Germinal center (tissue), 1 donor: ENCODE measurements at regions not wholly inside any gene's neighbourhood (a gene's known extent, or its start where the extent isn't known, plus 50 kb on each side); places are given as distances from the start of the nearest gene placed in this dataset.

Source experiments
- DNase-seq: peaks from one replicate; pipeline ENCODE4 v3.0.0; 2012; ENCODE audit warnings: mixed read lengths, low spot score

GRCh38 chr3:135740211-135740610, 225.3 kb upstream of the PPP2R3A start:
- no peak for DNase-seq

DNA sequence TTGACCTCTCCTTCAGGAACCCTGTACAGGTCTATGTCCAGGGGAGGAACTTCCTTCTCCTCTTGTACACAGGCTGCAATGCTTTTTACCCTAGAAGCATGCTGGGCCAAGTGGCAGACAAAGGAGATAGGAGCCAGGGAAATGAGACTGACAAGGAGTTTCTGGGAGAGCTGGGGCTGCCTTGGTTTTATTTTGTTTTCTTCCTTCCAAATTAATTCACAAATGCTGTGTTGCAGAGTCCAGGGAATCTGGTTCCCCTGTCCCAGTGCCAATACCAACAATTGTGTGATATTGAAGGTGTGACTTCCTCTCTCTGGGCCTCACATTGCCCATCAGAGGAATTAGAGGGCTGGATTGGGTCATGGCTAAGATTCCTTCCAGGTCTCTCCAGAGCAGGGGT, 224.8 kb upstream of the PPP2R3A start:
- DNase-seq, result no peak

DNA sequence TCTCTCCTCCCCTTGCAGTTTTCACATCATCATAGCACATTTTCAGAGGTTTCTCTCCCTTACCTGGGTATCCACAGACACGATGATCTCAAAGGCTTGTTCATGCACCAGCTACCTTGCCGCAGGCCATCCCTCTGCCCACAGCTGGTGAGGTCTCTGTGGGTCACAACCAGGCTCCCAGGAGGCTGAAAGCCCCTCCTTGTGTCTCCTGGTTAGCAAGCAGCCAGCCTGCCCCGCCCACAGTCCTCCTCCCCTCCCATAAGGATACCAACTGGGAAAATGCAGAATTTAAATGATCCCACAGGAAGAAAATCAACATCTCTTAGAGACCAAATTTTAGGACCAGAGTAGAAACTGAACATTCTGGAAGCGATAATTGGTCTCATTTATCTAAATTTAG, 213.5 kb upstream of the PPP2R3A start:
- no peak for DNase-seq

DNA sequence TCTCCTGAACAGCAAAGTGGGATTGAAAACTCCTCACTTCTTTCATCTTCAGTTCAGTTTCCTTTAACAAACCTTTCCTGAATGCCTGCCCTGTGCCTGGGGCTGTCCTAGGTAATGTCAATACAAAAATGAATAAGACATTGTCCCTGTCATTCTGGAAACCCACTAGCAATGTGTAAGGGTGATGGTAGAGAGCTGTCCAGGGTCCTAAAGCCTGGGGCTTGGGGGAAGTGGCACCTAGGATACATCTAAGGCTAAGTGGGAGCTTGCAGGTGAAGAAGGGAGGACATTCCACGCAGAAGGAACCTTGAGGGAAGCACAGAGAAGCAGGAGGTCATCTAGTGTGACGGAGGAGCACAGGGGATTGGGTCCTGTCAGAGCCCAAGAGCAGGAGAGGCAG, 212.7 kb upstream of the PPP2R3A start:
- DNase-seq, result no peak

DNA sequence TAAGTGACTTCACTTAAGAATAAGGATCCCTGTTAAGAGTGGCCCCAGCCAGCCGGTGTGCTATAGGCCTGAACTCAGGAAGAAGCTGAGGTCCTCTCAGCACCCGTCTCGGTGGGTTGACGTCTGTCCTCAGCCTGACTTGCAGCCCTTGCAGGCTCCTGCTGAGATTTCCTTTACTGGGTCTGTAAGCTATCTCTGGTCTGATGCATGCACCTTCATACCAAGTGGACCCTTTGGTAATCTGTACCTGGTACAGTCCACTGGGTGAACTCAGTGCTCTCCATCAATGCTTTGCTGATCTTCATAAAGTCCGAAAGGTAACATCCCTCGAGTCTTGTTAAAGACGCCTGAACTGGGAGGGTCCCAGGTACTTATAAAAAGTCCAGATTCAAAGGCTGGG, 212.0 kb upstream of the PPP2R3A start:
- no peak for DNase-seq

GRCh38 chr3:135755330-135756105, 210.0 kb upstream of the PPP2R3A start:
- no peak for DNase-seq

GRCh38 chr3:135756106-135756668, 209.3 kb upstream of the PPP2R3A start:
- DNase-seq, result no peak

DNA sequence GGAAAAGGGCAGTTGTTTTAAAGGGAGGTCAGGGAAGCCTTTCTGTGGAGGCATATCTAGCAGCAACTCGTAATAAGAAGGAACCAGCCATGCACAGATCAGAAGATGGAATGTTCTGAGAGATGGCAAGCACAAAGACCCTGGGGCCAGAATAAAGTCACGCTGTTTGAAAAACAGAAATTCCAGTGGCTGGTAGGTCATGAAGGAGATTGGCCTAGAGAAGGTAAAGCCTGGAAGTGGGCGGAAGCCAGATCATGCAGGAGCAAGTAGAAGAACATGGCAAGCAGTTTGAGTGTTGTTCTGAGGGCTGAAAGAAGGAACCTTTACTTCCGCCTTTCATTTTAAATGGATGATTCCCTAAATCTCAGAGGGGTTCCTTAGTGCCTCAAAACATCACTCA, 208.1 kb upstream of the PPP2R3A start:
- no peak for DNase-seq

- no peak for DNase-seq
Measured at GRCh38 chr3:135758961-135759360, 206.6 kb upstream of the PPP2R3A start.

GRCh38 chr3:135759651-135760050, 205.9 kb upstream of the PPP2R3A start:
- no peak for DNase-seq

- no peak for DNase-seq
Measured at GRCh38 chr3:135760581-135760980, 204.9 kb upstream of the PPP2R3A start.

- DNase-seq, result no peak
Measured at GRCh38 chr3:135762188-135762856, 203.2 kb upstream of the PPP2R3A start.

- no peak for DNase-seq
Measured at GRCh38 chr3:135766115-135766514, 199.4 kb upstream of the PPP2R3A start.

- DNase-seq, result no peak
Measured at GRCh38 chr3:135771760-135772159, 193.8 kb upstream of the PPP2R3A start.

- DNase-seq, result no peak
Measured at GRCh38 chr3:135779024-135779423, 186.5 kb upstream of the PPP2R3A start.

- no peak for DNase-seq
Measured at GRCh38 chr3:135779590-135780235, 185.8 kb upstream of the PPP2R3A start.

- no peak for DNase-seq
Measured at GRCh38 chr3:135781026-135781815, 184.3 kb upstream of the PPP2R3A start.

DNA sequence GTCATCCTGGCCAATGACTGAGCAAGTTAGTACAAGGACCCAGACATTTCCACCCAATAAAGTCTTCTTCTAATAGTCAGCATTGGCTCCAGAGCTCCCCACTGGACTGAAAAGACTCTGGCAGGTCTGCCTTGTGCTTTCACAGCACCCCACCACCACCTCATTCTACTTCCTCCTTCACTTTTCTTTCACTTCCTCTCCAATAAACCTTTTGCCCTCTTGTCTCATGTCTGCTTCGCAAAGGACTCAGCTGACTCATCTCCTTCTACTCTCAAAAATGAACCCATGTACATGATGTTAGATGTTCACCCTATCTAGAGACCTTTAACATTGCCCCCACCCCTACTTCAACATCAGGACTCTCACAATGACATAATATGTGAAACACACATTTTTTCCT, 181.0 kb upstream of the PPP2R3A start:
- DNase-seq, result peak; percentile 43

- no peak for DNase-seq
Measured at GRCh38 chr3:135788146-135788545, 177.4 kb upstream of the PPP2R3A start.

DNA sequence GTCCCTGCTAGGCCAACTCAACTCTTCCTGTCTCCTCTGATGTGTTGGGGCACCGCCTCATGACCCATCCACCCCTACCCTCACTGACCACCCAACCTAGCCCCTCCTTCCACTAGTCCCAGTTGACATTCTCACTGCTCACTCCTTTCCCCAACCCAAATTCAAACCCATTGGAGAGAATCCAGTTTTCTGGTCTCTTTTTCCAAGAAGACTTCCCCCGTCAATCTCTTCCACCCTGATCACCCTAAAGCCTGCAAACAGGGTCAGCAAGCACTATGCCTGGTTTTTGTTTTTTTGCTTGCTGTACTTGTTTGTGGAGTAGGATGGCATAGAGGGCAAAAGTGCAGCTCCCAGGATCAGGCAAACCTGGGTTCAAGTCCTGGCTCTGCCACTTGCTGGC, 176.6 kb upstream of the PPP2R3A start:
- DNase-seq, result no peak

DNA sequence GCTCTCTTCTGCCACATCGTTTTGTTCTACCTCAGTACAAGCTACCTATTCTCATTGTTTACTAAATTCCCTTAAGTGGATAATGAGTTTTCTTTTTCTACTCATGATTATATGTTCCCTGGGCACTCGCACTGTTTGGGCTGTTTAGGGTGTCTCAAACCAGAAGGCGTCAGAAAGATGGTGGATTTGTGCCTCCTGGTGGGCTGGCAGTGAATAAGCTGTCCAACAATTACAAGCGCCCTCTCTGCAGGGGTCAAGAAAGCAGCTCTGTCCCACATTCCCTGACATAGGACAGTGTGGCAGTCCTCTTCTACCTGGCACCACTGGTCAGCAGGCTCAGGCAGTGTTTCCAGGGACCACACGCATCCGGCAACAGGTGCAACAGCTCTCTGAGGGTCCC, 173.4 kb upstream of the PPP2R3A start:
- no peak for DNase-seq

- DNase-seq, result no peak
Measured at GRCh38 chr3:135792858-135793475, 172.6 kb upstream of the PPP2R3A start.
